ENCODE measurements at regions not wholly inside any gene's neighbourhood (a gene's known extent, or its start where the extent isn't known, plus 50 kb on each side); places are given as distances from the start of the nearest gene placed in this dataset.

GRCh38 chrX:149274516-149275105, 230.5 kb downstream of the IDS start:
- no peak for DNase-seq (ENCODE audit: low read depth in 2 of 2)

- no peak for DNase-seq (ENCODE audit: low read depth in 2 of 2)
Observed at GRCh38 chrX:149272690-149273463, 232.2 kb downstream of the IDS start.

DNA sequence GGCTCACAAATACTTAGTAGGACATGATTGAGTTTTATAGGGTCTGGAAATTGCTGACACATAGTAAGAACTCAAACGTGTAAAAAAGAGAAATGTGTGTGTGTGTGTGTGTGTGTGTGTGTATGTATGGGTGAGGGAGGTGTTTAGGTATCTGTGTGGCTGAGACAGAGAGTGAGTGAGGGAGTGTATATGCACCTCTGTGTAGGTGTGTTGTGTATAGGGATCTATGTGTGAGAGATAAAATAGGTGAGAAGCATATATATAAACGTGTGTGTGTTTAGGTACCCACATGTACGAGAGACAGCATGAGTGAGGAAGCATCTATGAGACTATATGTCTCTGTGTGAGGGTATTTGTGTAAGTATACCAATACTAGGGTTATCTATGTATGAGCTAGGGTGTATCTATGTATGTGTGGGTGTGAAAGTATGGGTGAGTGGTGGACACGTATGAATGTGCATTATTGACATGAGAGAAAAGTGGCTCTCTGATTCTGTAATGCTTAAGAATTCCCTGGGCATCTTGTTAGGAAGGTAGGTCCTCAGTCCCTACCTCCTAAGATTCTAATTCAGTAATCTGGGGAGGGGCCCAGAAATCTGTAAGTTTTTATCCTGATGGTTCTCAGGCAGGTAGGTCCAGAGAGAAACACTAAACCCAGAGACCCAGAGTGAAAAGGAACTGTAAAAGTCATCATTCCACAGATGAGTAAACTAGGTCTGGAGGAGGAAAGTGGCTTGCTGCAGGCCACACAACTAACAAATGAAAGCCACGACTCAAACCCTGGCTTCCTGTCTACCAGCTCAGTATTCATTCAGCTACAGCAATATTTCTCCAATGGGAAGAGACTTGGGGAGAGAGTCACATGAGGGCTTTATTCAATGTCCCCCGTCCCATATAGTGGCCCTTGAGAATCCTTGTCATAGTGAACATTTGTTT, 237.0 kb downstream of the IDS start:
- DNase-seq (ENCODE audit: low read depth in 2 of 2): no peak

DNA sequence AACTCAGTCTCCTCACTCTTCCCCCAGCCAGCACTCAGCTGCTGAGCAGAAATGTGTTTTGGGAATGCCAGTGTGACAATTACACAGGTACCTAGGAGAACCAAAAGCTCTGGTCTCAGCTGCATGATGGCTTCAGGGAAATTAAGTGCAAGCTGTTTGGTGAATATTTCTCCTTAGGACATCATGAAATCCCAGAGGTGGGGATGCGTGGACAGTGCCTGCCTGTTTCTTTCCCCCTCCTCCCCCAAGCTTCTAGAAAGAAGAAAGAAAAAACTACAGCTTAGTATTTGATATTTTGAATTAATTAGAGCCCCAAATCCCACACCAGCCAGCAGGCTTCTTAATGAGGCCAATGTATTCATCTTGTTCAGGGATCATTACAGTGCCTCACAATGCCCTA, 243.0 kb downstream of the IDS start:
- no peak for DNase-seq (ENCODE audit: low read depth in 2 of 2)

DNA sequence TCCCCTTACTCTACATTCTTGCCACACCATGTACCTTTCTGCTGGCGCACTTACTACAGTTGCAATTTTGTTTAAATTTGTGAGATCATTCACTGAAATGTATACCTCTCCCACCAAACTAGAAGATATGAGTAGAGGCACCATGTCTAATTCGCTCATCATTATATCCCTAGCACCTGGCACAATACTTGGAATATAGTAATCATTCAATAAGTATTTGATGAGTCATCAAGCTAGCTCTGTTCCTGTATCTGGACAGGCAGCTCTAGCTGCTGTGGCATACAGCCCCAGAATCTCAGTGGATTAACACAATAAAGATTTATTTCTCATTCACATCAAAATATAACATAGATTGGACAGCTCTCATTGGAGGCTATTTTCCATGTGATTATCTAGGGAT, 245.9 kb downstream of the IDS start:
- DNase-seq (ENCODE audit: low read depth in 2 of 2): no peak

- no peak for DNase-seq (ENCODE audit: low read depth in 2 of 2)
Observed at GRCh38 chrX:149255860-149256259, 249.2 kb downstream of the IDS start.

DNA sequence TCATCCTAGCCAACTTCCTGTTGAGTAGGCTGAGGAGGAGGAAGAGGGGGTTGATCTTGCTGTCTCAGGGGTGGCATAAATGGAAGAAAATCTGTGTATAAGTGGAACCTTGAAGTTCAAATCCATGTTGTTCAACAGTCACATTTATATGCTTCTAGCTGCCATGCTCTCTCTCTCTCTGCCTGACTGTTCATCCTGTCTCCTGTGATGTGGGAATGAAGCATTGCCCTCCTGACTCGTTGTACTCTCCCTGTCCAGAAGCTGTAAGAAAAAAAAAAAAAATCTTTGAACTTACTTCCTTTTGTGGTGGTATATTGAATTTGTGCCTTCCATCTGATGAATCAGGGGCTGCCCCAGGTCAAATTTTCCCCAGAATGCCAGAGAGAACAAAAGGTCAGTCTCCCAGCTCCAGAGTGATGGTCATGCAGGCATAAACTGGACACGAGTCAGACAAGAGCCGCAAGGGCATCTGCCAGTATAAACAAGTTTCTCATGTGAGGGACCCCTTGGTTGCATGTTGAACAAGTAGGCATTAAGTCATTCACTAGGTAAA, 257.0 kb downstream of the IDS start:
- no peak for DNase-seq (ENCODE audit: low read depth in 2 of 2)

- no peak for DNase-seq (ENCODE audit: low read depth in 2 of 2)
Observed at GRCh38 chrX:149230689-149231088, 274.4 kb downstream of the IDS start.

- no peak for DNase-seq (ENCODE audit: low read depth in 2 of 2)
Observed at GRCh38 chrX:149223854-149224253, 281.3 kb downstream of the IDS start.

DNA sequence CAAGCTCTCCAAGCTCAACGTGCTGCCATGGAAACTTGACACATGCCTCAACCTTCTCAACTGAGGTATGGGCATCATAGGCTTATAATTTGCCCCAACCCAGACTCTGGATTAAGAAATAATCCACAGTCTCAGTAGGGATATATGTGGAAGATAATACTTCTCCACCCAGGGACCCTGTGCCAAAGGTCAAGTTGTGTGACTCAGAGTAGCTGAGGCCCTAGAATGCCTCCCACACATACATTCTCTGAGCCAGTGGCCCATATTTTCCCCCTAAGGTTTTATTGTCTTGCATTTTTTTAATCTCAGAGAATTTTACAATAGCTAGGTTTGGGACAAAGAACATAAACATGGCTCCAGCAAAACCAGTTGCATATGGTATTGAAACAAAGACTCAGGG, 283.1 kb downstream of the IDS start:
- no peak for DNase-seq (ENCODE audit: low read depth in 2 of 2)

- no peak for DNase-seq (ENCODE audit: low read depth in 2 of 2)
Observed at GRCh38 chrX:149221230-149221629, 283.9 kb downstream of the IDS start.

DNA sequence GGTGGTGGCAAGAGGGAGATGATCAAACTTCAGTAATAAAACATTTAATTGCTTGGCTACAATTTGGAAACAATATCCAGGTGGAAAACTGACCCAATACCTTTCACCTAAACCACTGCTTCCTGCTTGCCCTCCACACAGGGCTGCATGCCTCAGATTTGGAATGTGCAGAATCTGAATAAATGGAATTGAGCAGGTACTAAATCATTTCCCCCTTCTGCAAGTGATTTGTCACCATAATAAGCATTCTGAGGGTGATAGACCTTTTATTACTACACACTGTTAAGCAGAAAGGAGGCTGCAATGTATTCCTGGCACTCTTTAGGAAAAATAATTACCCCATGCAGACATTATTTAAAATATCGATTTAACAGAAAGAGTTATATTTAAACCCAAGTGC, 291.8 kb downstream of the IDS start:
- DNase-seq (ENCODE audit: low read depth in 2 of 2): no peak

- DNase-seq (ENCODE audit: low read depth in 2 of 2): no peak
Observed at GRCh38 chrX:149208307-149208706, 296.8 kb downstream of the IDS start.

DNA sequence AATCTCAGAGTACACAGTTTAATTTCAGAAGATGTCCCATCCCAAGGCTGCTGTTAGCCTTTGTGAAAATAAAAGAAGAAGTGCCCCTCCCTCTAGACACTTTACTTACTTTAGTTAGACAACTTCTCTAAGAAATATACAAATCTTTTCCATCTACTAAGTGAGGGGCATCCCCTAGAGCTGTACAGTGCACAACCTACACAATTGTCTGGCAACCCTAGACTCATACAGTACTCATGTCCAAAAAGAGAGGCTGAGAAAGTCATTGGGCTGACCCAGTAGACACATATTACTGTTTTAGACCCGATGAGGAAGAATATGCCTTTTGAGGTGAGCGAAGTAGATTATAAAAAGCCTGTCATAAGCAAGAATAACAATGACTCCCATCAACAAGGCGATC, 297.6 kb downstream of the IDS start:
- no peak for DNase-seq (ENCODE audit: low read depth in 2 of 2)

DNA sequence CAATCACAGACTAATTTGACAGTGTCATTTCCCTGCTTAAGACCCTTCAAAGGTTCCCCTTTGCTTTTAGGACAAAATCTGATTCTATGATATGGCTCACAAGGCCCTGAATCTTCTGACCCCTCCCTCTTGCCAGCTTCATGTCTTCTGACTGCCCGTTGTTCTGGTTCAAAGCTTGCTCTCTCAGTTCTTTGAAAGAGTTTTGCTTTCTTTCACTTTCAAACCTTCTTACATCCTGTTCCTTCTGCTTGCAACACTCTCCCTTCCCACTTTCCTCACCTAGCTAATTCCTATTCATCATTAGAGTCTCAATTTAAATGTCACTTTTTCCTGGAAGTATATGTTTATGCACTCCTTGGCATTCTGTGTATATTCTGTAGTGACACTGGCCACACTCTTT, 299.2 kb downstream of the IDS start:
- no peak for DNase-seq (ENCODE audit: low read depth in 2 of 2)

- DNase-seq (ENCODE audit: low read depth in 2 of 2): no peak
Observed at GRCh38 chrX:149205081-149205480, 300.0 kb downstream of the IDS start.

DNA sequence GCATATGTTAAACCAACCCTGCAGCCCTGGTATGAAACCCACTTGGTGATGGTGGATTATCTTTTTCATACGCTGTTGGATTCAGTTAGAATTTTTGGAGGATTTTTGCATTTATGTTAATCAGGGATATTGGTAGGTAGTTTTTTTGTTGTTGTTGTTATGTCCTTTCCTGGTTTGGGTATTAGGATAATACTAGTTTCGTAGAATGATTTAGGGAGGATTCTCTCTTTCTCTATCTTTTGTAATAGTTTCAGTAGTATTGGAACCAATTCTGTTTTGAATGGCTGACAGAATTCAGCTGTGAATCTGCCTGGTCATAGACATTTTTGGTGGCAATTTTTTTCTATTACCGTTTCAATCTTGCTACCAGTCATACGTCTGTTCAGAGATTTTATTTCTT, 305.4 kb downstream of the IDS start:
- DNase-seq (ENCODE audit: low read depth in 2 of 2): no peak

DNA sequence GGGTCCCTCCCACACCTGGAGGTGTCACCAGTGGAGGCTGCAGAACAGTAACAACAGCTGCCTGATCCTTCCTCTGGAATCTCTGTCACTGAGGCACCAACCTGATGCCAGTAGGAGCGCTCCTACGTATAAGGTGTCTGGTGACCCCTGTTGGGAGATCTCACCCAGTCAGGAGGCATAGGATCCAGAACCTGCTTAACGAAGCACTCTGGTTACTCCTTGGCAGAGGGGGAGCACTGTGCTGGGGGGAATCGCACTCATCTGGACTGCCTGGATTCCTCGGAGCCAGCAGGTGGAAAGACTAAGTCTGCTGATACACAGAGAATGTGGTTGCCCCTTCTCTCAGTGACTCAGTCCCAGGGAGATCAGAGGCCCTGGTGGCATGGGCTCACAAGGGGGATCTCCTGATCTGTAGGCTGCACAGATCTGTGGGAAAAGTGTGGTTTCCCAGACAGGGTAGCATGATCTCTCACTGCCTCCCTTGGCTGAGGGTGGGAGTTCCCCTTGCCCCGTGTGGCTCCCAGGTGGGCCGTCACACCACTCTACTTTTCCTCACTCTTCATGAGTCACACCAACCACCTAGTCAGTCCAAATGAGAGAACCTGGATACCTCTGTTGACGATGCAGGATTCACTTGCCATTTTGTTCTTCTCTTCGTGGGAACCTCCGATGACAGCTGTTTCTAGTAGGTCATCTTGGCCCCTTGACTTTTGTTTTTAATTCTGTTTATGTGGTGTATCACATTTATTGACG, 305.9 kb downstream of the IDS start:
- no peak for DNase-seq (ENCODE audit: low read depth in 2 of 2)

GRCh38 chrX:149185087-149185486, 320.0 kb downstream of the IDS start:
- DNase-seq (ENCODE audit: low read depth in 2 of 2): no peak

GRCh38 chrX:149161435-149162088, 343.5 kb downstream of the IDS start:
- no peak for DNase-seq (ENCODE audit: low read depth in 2 of 2)

DNA sequence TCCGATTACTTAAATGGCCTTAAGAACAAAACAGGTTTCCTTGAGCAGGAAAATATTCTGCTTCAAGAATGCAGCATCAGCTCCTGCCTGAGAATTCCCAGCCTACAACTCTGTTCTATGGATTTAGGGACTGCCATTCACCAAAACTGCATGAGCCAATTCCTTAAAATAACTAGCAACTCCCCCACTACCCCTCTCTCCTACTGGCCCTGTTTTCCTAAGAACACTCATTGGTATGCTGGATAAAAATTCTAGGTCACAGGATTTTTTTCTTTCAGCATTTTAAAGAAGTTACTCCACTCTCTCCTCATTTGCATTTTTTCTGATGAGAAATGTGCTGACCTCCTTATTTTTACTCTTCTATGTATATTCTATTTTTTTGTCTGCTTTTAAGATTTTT, 347.1 kb downstream of the IDS start:
- no peak for DNase-seq (ENCODE audit: low read depth in 2 of 2)
